GM18508 (cell line): ENCODE measurements at regions not wholly inside any gene's neighbourhood (a gene's known extent, or its start where the extent isn't known, plus 50 kb on each side); places are given as distances from the start of the nearest gene placed in this dataset.
"Not testable (repeated sequence)": the region's sequence is repeated elsewhere in the genome, so short reads cannot be mapped to it uniquely, and the experiment has no call there.

Source experiments
- ATAC-seq: cut with Tn5 transposase; IDR thresholded peaks from one replicate; pipeline ENCODE4 v1.9.1; 2021; ENCODE audit warnings: moderate number of reproducible peaks; ENCODE audit not compliant: insufficient read depth, unreplicated experiment

GRCh38 chr7:92925876-92926696, 89.7 kb upstream of the CDK6 start:
- no peak for ATAC-seq

- ATAC-seq: no peak
Measured at GRCh38 chr7:92924800-92925199, 88.4 kb upstream of the CDK6 start.

GRCh38 chr7:92917230-92917629, 80.9 kb upstream of the CDK6 start:
- ATAC-seq: no peak

- no peak for ATAC-seq
Measured at GRCh38 chr7:92916770-92917224, 80.4 kb upstream of the CDK6 start.

GRCh38 chr7:92915348-92915747, 79.0 kb upstream of the CDK6 start:
- no peak for ATAC-seq

GRCh38 chr7:92914645-92915044, 78.3 kb upstream of the CDK6 start:
- ATAC-seq: no peak

GRCh38 chr7:92913849-92914248, 77.5 kb upstream of the CDK6 start:
- ATAC-seq: no peak

GRCh38 chr7:92910976-92911375, 74.6 kb upstream of the CDK6 start:
- ATAC-seq: no peak

- no peak for ATAC-seq
Measured at GRCh38 chr7:92909686-92910475, 73.5 kb upstream of the CDK6 start.

GRCh38 chr7:92904244-92905131, 68.1 kb upstream of the CDK6 start:
- peak; percentile 88 for ATAC-seq

GRCh38 chr7:92898798-92899197, 62.4 kb upstream of the CDK6 start:
- no peak for ATAC-seq

- ATAC-seq: not testable (repeated sequence)
Measured at GRCh38 chr7:92894857-92895256, 58.5 kb upstream of the CDK6 start.

GRCh38 chr7:92889081-92889480, 52.7 kb upstream of the CDK6 start:
- ATAC-seq: no peak
